MM.1S (cell line): ENCODE measurements at regions not wholly inside any gene's neighbourhood (a gene's known extent, or its start where the extent isn't known, plus 50 kb on each side); places are given as distances from the start of the nearest gene placed in this dataset.
"Not testable (repeated sequence)": the region's sequence is repeated elsewhere in the genome, so short reads cannot be mapped to it uniquely, and the experiment has no call there.

ENCODE experiments used
- CTCF ChIP-seq: fragments of 300-600 bp; sonication (generic); IDR thresholded peaks from 2 replicates; pipeline ENCODE4 v1.5.1; 2016; ENCODE audit warnings: antibody characterized with exemption, low read length, mixed read lengths
- EZH2 ChIP-seq: fragments of 300-600 bp; sonication (generic); optimal IDR thresholded peaks from 2 replicates; pipeline ENCODE3; 2017; ENCODE audit warnings: low read depth, mild to moderate bottlenecking, antibody characterized with exemption, low read length, mixed read lengths
- EZH2phosphoT487 ChIP-seq: fragments of 300-600 bp; sonication (generic); IDR thresholded peaks from 2 replicates; pipeline ENCODE4 v1.6.1; 2018; ENCODE audit warnings: antibody characterized with exemption, low read length

- not testable (repeated sequence) for TF ChIP-seq CTCF, EZH2, EZH2phosphoT487
Measured at GRCh38 chr11:3488003-3488402, 109.1 kb upstream of the ZNF195 start.
